GM23338 (cell line): ENCODE measurements at regions not wholly inside any gene's neighbourhood (a gene's known extent, or its start where the extent isn't known, plus 50 kb on each side); places are given as distances from the start of the nearest gene placed in this dataset.

Experiments used
- ATAC-seq: fragments of 200-7000 bp; cut with Tn5 transposase; 3 replicates; pipeline ENCODE4 v1.9.1; 2020
- DNase-seq: peaks from one replicate; pipeline ENCODE4 v3.0.0-alpha.2; 2015; ENCODE audit warnings: low spot score
- H2AFZ ChIP-seq: fragments of 200-600 bp; sonication (generic); 2 replicates; pipeline ENCODE4 v1.8.0; 2016; ENCODE audit warnings: antibody characterized with exemption, mild to moderate bottlenecking, moderate library complexity
- H3F3A ChIP-seq: fragments of 200-600 bp; sonication (generic); replicated peaks from 2 replicates; pipeline ENCODE4 v1.8.0; 2017; ENCODE audit warnings: antibody characterized with exemption, mixed run types, low read depth
- H3K27ac ChIP-seq: fragments of 200-600 bp; sonication (generic); 2 replicates; pipeline ENCODE4 v1.6.1; 2016; ENCODE audit warnings: low read depth
- H3K27me3 ChIP-seq: fragments of 200-600 bp; sonication (generic); 2 replicates; pipeline ENCODE4 v1.8.0; 2016; ENCODE audit warnings: mild to moderate bottlenecking, mixed run types, moderate library complexity; ENCODE audit not compliant: insufficient read depth
- H3K36me3 ChIP-seq: fragments of 200-600 bp; sonication (generic); 2 replicates; pipeline ENCODE4 v1.8.0; 2016; ENCODE audit warnings: mild to moderate bottlenecking; ENCODE audit not compliant: insufficient read depth
- H3K4me1 ChIP-seq: fragments of 200-600 bp; sonication (generic); 2 replicates; pipeline ENCODE4 v1.8.0; 2016; ENCODE audit warnings: mild to moderate bottlenecking, moderate library complexity; ENCODE audit not compliant: insufficient read depth
- H3K4me2 ChIP-seq: fragments of 200-600 bp; sonication (generic); 2 replicates; pipeline ENCODE4 v1.7.1; 2017; ENCODE audit warnings: mixed run types
- H3K4me3 ChIP-seq: fragments of 200-600 bp; sonication (generic); 2 replicates; pipeline ENCODE4 v1.6.1; 2016; ENCODE audit warnings: mixed run types
- H3K79me2 ChIP-seq: fragments of 200-600 bp; sonication (generic); replicated peaks from 2 replicates; pipeline ENCODE4 v1.8.0; 2017; ENCODE audit warnings: mild to moderate bottlenecking; ENCODE audit not compliant: insufficient read depth
- H3K9me2 ChIP-seq: fragments of 200-600 bp; sonication (generic); 2 replicates; pipeline ENCODE4 v1.8.0; 2017; ENCODE audit not compliant: insufficient read depth
- H4K20me1 ChIP-seq: fragments of 200-600 bp; sonication (generic); replicated peaks from 2 replicates; pipeline ENCODE4 v1.8.0; 2017; ENCODE audit warnings: mild to moderate bottlenecking; ENCODE audit not compliant: insufficient read depth
- H3K27ac Mint-ChIP-seq: 2 replicates; pipeline ENCODE4 v1.8.0; 2020; ENCODE audit warnings: inconsistent platforms, mild to moderate bottlenecking, moderate library complexity, mixed read lengths
- H3K27me3 Mint-ChIP-seq: 3 replicates; pipeline ENCODE4 v1.8.0; 2022; ENCODE audit warnings: low read depth, mild to moderate bottlenecking, moderate library complexity, mixed read lengths, inconsistent platforms; ENCODE audit not compliant: insufficient read depth, poor library complexity
- H3K36me3 Mint-ChIP-seq: 3 replicates; pipeline ENCODE4 v1.8.0; 2021; ENCODE audit warnings: low read depth, mild to moderate bottlenecking, inconsistent platforms, moderate library complexity, mixed read lengths
- H3K4me1 Mint-ChIP-seq: 3 replicates; pipeline ENCODE4 v1.8.0; 2020; ENCODE audit warnings: mild to moderate bottlenecking, inconsistent platforms, mixed read lengths
- H3K4me3 Mint-ChIP-seq: 3 replicates; pipeline ENCODE4 v1.8.0; 2021; ENCODE audit warnings: moderate library complexity, mild to moderate bottlenecking, inconsistent platforms, mixed read lengths
- H3K9me3 Mint-ChIP-seq: 3 replicates; pipeline ENCODE4 v1.8.0; 2020; ENCODE audit warnings: moderate library complexity, mild to moderate bottlenecking, inconsistent platforms, mixed read lengths
- CREB1 ChIP-seq: fragments of 250-450 bp; sonication (Bioruptor Pico); IDR thresholded peaks from 2 replicates; pipeline ENCODE4 v1.5.0; 2020; ENCODE audit warnings: low read depth, mild to moderate bottlenecking, moderate library complexity
- CTCF ChIP-seq, 2 experiments: fragments of 200-600 bp in 1 of 2; sonication (generic) in 1 of 2; conservative IDR thresholded peaks; 2 replicates each; pipeline versions ENCODE4 v1.5.1 to v1.6.1; 2016 to 2017; ENCODE audit warnings: antibody characterized with exemption in 2 of 2, low read depth in 2 of 2, mild to moderate bottlenecking in 2 of 2, moderate library complexity in 1 of 2
- ETS1 ChIP-seq: IDR thresholded peaks from 2 replicates; pipeline ENCODE4 v1.6.1; 2016; ENCODE audit warnings: antibody characterized with exemption
- EZH2 ChIP-seq: fragments of 200-600 bp; sonication (generic); IDR thresholded peaks from one replicate; pipeline ENCODE4 v1.8.0; 2017; ENCODE audit warnings: antibody characterized with exemption, mild to moderate bottlenecking, low read depth; ENCODE audit not compliant: unreplicated experiment
- EZH2phosphoT487 ChIP-seq: fragments of 200-600 bp; sonication (generic); IDR thresholded peaks from one replicate; pipeline ENCODE4 v1.8.1; 2018; ENCODE audit warnings: antibody characterized with exemption; ENCODE audit not compliant: unreplicated experiment
- JUNB ChIP-seq: IDR thresholded peaks from one replicate; pipeline ENCODE4 v1.6.1; 2016; ENCODE audit warnings: antibody characterized with exemption; ENCODE audit not compliant: unreplicated experiment
- NANOG ChIP-seq: IDR thresholded peaks from 2 replicates; pipeline ENCODE4 v1.6.1; 2016; ENCODE audit warnings: antibody characterized with exemption, borderline replicate concordance
- POLR2AphosphoS5 ChIP-seq: IDR thresholded peaks from 2 replicates; pipeline ENCODE4 v1.6.1; 2016; ENCODE audit warnings: antibody characterized with exemption, low read depth
- REST ChIP-seq: IDR thresholded peaks from one replicate; pipeline ENCODE4 v1.6.1; 2018; ENCODE audit warnings: antibody characterized with exemption; ENCODE audit not compliant: unreplicated experiment
- STAT1 ChIP-seq: IDR thresholded peaks from one replicate; pipeline ENCODE4 v1.6.1; 2016; ENCODE audit warnings: antibody characterized with exemption; ENCODE audit not compliant: unreplicated experiment
- ZNF114 ChIP-seq: fragments of 250-450 bp; sonication (Bioruptor Pico); IDR thresholded peaks from 2 replicates; pipeline ENCODE4 v1.5.0; 2020; ENCODE audit warnings: mild to moderate bottlenecking, moderate library complexity
- ZNF331 ChIP-seq: fragments of 250-450 bp; sonication (Bioruptor Pico); IDR thresholded peaks from 2 replicates; pipeline ENCODE4 v1.5.0; 2020; ENCODE audit warnings: low read depth, mild to moderate bottlenecking, moderate library complexity
- ZNF462 ChIP-seq: fragments of 250-450 bp; sonication (Bioruptor Pico); IDR thresholded peaks from 2 replicates; pipeline ENCODE4 v1.5.0; 2020; ENCODE audit warnings: mild to moderate bottlenecking, moderate library complexity

GRCh38 chr6:40901322-40902055 is 137.5 kb downstream of the UNC5CL start:
- no peaks in the 10 kb centered on the region; the same call in 2 of the 3 replicates for H3K4me1 Mint-ChIP-seq
- Histone ChIP-seq H2AFZ (no peak overlapping the region), H3K27ac (no peak overlapping the region), H3K4me2 (no peak overlapping the region), H3K9me2 (no peaks in the 10 kb centered on the region), H4K20me1 (no peaks in the 10 kb centered on the region), H3F3A (no peaks in the 10 kb centered on the region), H3K4me3 (no peak overlapping the region), H3K79me2 (no peaks in the 10 kb centered on the region), H3K27me3 (peaks cover 5% of the 10 kb centered on the region; the same call in 1 of the 2 replicates), H3K36me3 (no peaks in the 10 kb centered on the region), H3K4me1 (no peaks in the 10 kb centered on the region)
- no peak overlapping the region for H3K4me3 Mint-ChIP-seq
- no peak for TF ChIP-seq ZNF114 (CRISPR knock-in tag)
- TF ChIP-seq ETS1: no peak
- TF ChIP-seq EZH2phosphoT487: no peak
- no peak for TF ChIP-seq NANOG
- no peak for TF ChIP-seq CTCF (conservative IDR thresholded peaks at IDR 0.05; ENCODE audit: low read depth in 2 of 2)
- no peak for TF ChIP-seq ZNF331 (CRISPR knock-in tag)
- no peak for TF ChIP-seq REST
- no peak for TF ChIP-seq JUNB
- TF ChIP-seq CREB1 (CRISPR knock-in tag): no peak
- TF ChIP-seq EZH2: no peak
- no peak for TF ChIP-seq POLR2AphosphoS5
- TF ChIP-seq ZNF462 (CRISPR knock-in tag): no peak
- no peak for TF ChIP-seq STAT1
- H3K27ac Mint-ChIP-seq: no peak overlapping the region
- H3K9me3 Mint-ChIP-seq: no peaks in the 10 kb centered on the region
- H3K36me3 Mint-ChIP-seq: no peaks in the 10 kb centered on the region
- peaks cover 5% of the 10 kb centered on the region for H3K27me3 Mint-ChIP-seq
- DNase-seq (no peak), ATAC-seq (no peak)
